Fibroblast of lung (primary cell): ENCODE measurements at regions not wholly inside any gene's neighbourhood (a gene's known extent, or its start where the extent isn't known, plus 50 kb on each side); places are given as distances from the start of the nearest gene placed in this dataset.

Experiments used
- DNase-seq, 2 donors: peaks; one replicate each; pipeline versions ENCODE4 v3.0.0 to v3.0.0-alpha.2; 2010; ENCODE audit warnings: low read depth in 2 of 2
- H2AFZ ChIP-seq: 2 replicates; pipeline ENCODE4 v1.5.1; 2012; ENCODE audit warnings: low read length, control low read depth, inconsistent platforms
- H3K27ac ChIP-seq: 2 replicates; pipeline ENCODE4 v1.5.1; 2011; ENCODE audit warnings: low read length, control low read depth; ENCODE audit not compliant: insufficient read depth
- H3K27me3 ChIP-seq: 2 replicates; pipeline ENCODE4 v1.5.1; 2011; ENCODE audit warnings: mild to moderate bottlenecking, low read length; ENCODE audit not compliant: control insufficient read depth, insufficient read depth
- H3K36me3 ChIP-seq: 2 replicates; pipeline ENCODE4 v1.5.1; 2011; ENCODE audit warnings: low read length; ENCODE audit not compliant: control insufficient read depth, insufficient read depth
- H3K4me1 ChIP-seq: 2 replicates; pipeline ENCODE4 v1.5.1; 2011; ENCODE audit warnings: low read length; ENCODE audit not compliant: control insufficient read depth, insufficient read depth; ENCODE audit errors: extremely low read depth
- H3K4me2 ChIP-seq: 2 replicates; pipeline ENCODE4 v1.5.1; 2011; ENCODE audit warnings: low read length, control low read depth; ENCODE audit not compliant: insufficient read depth; ENCODE audit errors: extremely low read depth
- H3K4me3 ChIP-seq, 4 experiments: fragments of 200-600 bp in 1 of 4; sonication (generic) in 1 of 4; replicated peaks in 1 of 4; 2 replicates each; pipeline ENCODE4 v1.5.1; 2011 to 2016; ENCODE audit warnings: low read length in 4 of 4, low read depth in 3 of 4, mild to moderate bottlenecking in 3 of 4, control low read depth in 2 of 4, inconsistent platforms in 1 of 4, mixed read lengths in 1 of 4; ENCODE audit not compliant: insufficient read depth in 1 of 4; ENCODE audit errors: control extremely low read depth in 1 of 4
- H3K79me2 ChIP-seq: 2 replicates; pipeline ENCODE4 v1.5.1; 2012; ENCODE audit warnings: mild to moderate bottlenecking, low read length, inconsistent platforms; ENCODE audit not compliant: control insufficient read depth, insufficient read depth
- H3K9ac ChIP-seq: 2 replicates; pipeline ENCODE4 v1.5.1; 2011; ENCODE audit warnings: mild to moderate bottlenecking, low read length, control low read depth; ENCODE audit not compliant: insufficient read depth
- H3K9me3 ChIP-seq: 2 replicates; pipeline ENCODE4 v1.5.1; 2012; ENCODE audit warnings: low read depth, low read length; ENCODE audit not compliant: control insufficient read depth, insufficient read depth
- H4K20me1 ChIP-seq: 2 replicates; pipeline ENCODE4 v1.5.1; 2011; ENCODE audit warnings: low read length; ENCODE audit not compliant: control insufficient read depth, insufficient read depth; ENCODE audit errors: extremely low read depth
- CTCF ChIP-seq, 2 donors: IDR thresholded peaks in 1 of 2; conservative IDR thresholded peaks in 1 of 2; 1 replicate in 1 of 2; 2 replicates in 1 of 2; pipeline ENCODE4 v1.5.1; 2011 to 2012; ENCODE audit warnings: low read length in 2 of 2, control low read depth in 1 of 2, inconsistent platforms in 1 of 2, low read depth in 1 of 2, mild to moderate bottlenecking in 1 of 2
- EZH2 ChIP-seq: IDR thresholded peaks from 2 replicates; pipeline ENCODE4 v1.5.1; 2012; ENCODE audit warnings: low read length, control low read depth, mild to moderate bottlenecking; ENCODE audit errors: missing control alignments

- H3K27me3 ChIP-seq: no peaks in the 10 kb centered on the region
- no peak for DNase-seq
- H3K36me3 ChIP-seq: no peaks in the 10 kb centered on the region
- H3K4me3 ChIP-seq: no peak overlapping the region
- H3K79me2 ChIP-seq: no peaks in the 10 kb centered on the region
- TF ChIP-seq CTCF (conservative IDR thresholded peaks at IDR 0.05 in 1 of 2, IDR thresholded peaks at IDR 0.05 in 1 of 2; ENCODE audit: low read depth in 1 of 2, low read length in 2 of 2): no peak
- TF ChIP-seq EZH2: no peak
- no peak overlapping the region for H3K27ac ChIP-seq
- no peaks in the 10 kb centered on the region for H4K20me1 ChIP-seq
- no peak overlapping the region for H2AFZ ChIP-seq
- no peak overlapping the region for H3K9ac ChIP-seq
- H3K4me2 ChIP-seq: no peak overlapping the region
- H3K4me1 ChIP-seq: no peaks in the 10 kb centered on the region
- no peaks in the 10 kb centered on the region for H3K9me3 ChIP-seq
These were observed 962.8 kb downstream of the CDH11 start for GRCh38 chr16:64158941-64159588.

GRCh38 chr16:64153718-64154117 lies 968.1 kb downstream of the CDH11 start:
- DNase-seq: peak in 1 of 2 donors; percentile 58
- Histone ChIP-seq H3K4me2 (no peak overlapping the region), H2AFZ (no peak overlapping the region)

More at GRCh38 chr16:64153718-64154117, 968.1 kb downstream of the CDH11 start:
- no peaks in the 10 kb centered on the region for H4K20me1 ChIP-seq
- H3K4me1 ChIP-seq: no peaks in the 10 kb centered on the region
- no peak overlapping the region for H3K27ac ChIP-seq
- H3K9me3 ChIP-seq: no peaks in the 10 kb centered on the region
- no peaks in the 10 kb centered on the region for H3K79me2 ChIP-seq
- no peak overlapping the region for H3K4me3 ChIP-seq
- no peak overlapping the region for H3K9ac ChIP-seq
- H3K36me3 ChIP-seq: no peaks in the 10 kb centered on the region
- TF ChIP-seq CTCF (conservative IDR thresholded peaks at IDR 0.05 in 1 of 2, IDR thresholded peaks at IDR 0.05 in 1 of 2; ENCODE audit: low read depth in 1 of 2, low read length in 2 of 2): no peak
- TF ChIP-seq EZH2: no peak
- H3K27me3 ChIP-seq: no peaks in the 10 kb centered on the region
